ENCODE measurements at regions not wholly inside any gene's neighbourhood (a gene's known extent, or its start where the extent isn't known, plus 50 kb on each side); places are given as distances from the start of the nearest gene placed in this dataset.
A peak's percentile ranks its signal among the peaks of the same experiment; 100 is the strongest.
"Not testable (repeated sequence)": the region's sequence is repeated elsewhere in the genome, so short reads cannot be mapped to it uniquely, and the experiment has no call there.

DNA sequence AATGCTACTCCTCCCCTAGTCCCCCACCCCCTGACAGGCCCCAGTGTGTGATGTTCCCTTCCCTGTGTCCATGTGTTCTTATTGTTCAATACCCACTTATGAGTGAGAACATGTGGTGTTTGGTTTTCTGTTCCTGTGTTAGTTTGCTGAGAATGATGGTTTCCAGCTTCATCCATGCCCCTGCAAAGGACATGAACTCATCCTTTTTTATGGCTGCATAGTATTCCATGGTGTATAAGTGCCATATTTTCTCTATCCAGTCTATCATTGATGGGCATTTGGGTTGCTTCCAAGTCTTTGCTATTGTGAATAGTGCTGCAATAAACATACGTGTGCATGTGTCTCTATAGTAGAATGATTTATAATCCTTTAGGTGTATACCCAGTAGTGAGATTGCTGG is 78.1 kb upstream of the STK38L start:
- DNase-seq; H3K4me1 Mint-ChIP-seq (ENCODE audit: low read depth); H3K27me3 Mint-ChIP-seq; H3K36me3 Mint-ChIP-seq (ENCODE audit: low read depth); H3K27ac Mint-ChIP-seq; H3K4me3 Mint-ChIP-seq: not testable (repeated sequence)
- H3K9me3 Mint-ChIP-seq, result peaks cover 13% of the 10 kb centered on the region

DNA sequence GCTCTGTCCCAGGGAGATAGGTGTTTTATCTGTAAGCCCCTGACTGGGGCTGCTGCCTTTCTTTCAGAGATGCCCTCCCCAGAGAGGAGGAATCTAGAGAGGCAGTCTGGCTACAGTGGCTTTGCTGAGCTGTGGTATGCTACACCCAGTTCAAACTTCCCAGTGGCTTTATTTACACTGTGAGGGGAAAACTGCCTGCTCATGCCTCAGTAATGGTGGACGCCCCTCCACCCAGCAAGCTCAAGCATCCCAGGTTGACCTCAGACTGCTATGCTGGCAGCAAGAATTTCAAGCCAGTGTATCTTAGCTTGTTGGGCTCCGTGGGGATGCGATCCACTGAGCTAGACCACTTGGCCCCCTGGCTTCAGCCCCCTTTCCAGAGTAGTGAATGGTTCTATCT is 72.6 kb upstream of the STK38L start:
- not testable (repeated sequence) for H3K36me3 Mint-ChIP-seq (ENCODE audit: low read depth); H3K4me3 Mint-ChIP-seq; H3K4me1 Mint-ChIP-seq (ENCODE audit: low read depth); H3K27ac Mint-ChIP-seq; DNase-seq; H3K27me3 Mint-ChIP-seq
- peaks cover 12% of the 10 kb centered on the region for H3K9me3 Mint-ChIP-seq

DNA sequence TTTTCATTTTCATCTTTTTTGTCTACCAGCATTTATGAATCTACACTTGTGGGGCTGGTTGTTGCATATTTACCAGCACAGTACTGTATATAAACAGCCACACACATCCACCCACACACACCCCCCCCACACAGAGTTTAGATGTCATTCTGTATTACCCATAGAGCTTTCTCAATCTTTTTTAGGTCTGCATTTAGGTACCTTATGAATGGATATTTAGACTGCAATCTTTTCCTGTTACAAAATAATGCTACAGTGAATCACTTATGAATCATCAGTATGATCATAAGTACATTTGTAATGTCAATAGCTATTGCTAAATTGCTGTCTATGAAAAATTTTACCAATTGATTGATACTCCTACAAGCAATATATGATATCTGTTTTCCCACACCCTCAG is 67.3 kb upstream of the STK38L start:
- H3K27ac Mint-ChIP-seq, result no peak overlapping the region
- DNase-seq, result no peak
- H3K36me3 Mint-ChIP-seq (ENCODE audit: low read depth), result peaks cover 4% of the 10 kb centered on the region
- no peaks in the 10 kb centered on the region for H3K9me3 Mint-ChIP-seq
- no peak overlapping the region for H3K4me3 Mint-ChIP-seq
- H3K4me1 Mint-ChIP-seq (ENCODE audit: low read depth), result peaks cover 46% of the 10 kb centered on the region
- no peaks in the 10 kb centered on the region for H3K27me3 Mint-ChIP-seq

DNA sequence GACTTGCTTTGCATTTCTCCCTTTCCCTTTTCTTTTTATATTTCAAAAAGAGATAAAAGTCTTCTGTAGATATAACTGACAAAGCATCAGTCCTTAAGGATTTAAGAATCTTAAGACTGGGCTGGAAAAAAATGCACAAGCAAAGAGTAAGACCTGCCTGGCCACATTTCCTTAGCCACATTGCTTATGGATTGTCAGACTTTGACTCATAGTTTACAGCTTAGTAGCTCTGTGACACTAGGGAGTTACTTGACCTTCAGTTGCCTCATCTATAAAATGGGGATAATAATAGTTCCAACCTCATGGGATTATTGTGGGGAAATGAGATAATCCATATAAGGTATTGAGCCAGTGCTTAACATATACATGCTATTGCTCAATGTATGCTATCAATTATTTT is 66.4 kb upstream of the STK38L start:
- Mint-ChIP-seq H3K27ac (no peak overlapping the region), H3K4me3 (no peak overlapping the region), H3K4me1 (ENCODE audit: low read depth) (peaks cover 46% of the 10 kb centered on the region), H3K9me3 (no peaks in the 10 kb centered on the region), H3K27me3 (no peaks in the 10 kb centered on the region), H3K36me3 (ENCODE audit: low read depth) (peaks cover 4% of the 10 kb centered on the region)
- no peak for DNase-seq

DNA sequence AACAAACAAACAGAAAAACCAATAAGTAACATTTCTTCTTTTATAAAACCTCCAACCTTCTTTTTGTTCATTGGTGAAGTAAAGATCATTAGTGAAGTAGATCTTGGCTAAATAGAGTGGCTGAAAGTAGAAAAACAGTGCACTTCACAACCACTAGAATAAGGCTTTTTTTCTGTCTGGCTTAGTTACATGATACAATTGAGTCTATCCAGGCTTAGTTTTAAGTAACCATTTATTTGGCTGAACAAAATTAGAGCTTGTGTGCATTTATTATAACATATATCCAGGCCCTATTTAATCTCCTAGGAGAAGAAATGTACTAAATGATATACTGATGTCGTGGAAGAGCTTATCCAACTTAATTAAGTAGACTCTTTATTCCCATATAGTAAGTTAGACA is 65.8 kb upstream of the STK38L start:
- Mint-ChIP-seq H3K27me3 (no peaks in the 10 kb centered on the region), H3K4me3 (no peak overlapping the region), H3K27ac (no peak overlapping the region), H3K4me1 (ENCODE audit: low read depth) (peaks cover 46% of the 10 kb centered on the region), H3K36me3 (ENCODE audit: low read depth) (peaks cover under 1% of the 10 kb centered on the region), H3K9me3 (no peaks in the 10 kb centered on the region)
- no peak for DNase-seq

DNA sequence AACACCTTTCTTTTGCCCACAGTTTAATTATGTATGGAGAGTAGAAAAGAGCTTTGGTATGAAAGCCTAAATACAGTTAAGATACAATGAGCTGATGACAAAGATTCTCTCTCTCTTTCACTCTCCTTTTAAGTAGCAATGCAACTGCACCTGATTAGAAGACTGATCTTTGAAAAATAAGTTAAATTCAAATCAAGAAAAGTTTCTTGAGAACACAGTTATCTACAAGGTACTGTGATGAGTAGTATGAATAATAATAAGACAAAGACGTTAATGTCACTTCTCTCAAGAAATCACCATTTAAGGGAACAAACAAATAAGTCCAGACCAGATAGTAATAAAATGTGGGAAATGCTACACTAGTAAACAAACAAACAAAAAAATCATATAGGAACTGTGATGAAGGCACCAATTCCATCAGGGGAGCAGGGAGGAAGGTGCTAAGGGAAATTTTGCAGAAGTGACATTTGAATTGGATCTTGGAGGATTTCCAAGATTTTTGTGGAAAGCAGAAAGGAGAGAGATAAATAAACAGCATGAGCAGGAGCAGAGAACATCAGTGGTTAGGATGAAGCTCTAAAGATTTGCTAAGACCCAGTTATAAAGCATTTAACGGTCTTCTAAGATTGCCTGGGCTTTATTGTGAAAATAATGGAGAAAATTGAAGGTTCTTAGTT is 65.2 kb upstream of the STK38L start:
- Mint-ChIP-seq H3K4me1 (ENCODE audit: low read depth) (peaks cover 46% of the 10 kb centered on the region), H3K36me3 (ENCODE audit: low read depth) (no peaks in the 10 kb centered on the region), H3K4me3 (peak overlapping the region; percentile 34), H3K27me3 (no peaks in the 10 kb centered on the region), H3K27ac (peak overlapping the region; percentile 89), H3K9me3 (no peaks in the 10 kb centered on the region)
- no peak for DNase-seq

DNA sequence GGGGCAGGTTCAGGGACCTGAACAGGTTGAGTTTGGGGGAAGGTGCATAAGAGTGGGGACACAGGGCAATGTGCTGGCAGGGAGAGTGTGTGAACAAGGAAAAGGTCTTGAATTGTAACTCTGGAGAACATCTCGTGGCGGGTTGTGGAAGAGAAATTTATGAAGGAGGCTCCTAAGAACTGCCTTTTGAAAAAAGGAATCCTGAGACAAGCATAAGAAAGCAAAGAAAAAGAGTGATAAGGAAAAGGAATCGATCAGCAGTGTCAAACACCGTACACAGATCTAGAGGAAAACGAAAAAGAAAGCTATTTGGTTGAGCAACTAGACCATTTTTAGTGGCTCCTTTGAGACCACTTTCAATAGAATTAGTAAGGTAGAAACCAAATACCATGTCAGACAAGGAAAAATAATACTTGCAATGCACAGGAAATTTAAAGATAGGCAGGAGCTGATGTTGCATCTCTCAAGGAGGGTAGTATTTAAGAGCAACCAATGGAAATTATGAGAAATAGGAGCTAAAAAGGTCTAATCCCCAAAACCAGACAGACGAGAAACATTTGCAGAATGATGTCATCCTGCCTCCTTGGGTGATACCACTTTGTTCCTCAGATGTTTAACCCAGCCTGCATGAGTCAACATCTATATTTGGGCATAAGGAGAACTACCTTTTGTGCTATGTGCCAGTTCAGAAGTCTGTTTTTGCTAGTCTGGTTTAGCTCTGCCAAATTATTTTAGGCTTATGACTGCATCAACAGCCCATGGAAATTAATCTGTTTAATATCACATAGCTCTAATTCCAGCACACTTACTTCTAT is 64.5 kb upstream of the STK38L start:
- DNase-seq, result no peak
- H3K36me3 Mint-ChIP-seq (ENCODE audit: low read depth), result no peaks in the 10 kb centered on the region
- peaks cover 51% of the 10 kb centered on the region for H3K4me1 Mint-ChIP-seq (ENCODE audit: low read depth)
- H3K27ac Mint-ChIP-seq, result peak overlapping the region; percentile 89
- H3K27me3 Mint-ChIP-seq, result no peaks in the 10 kb centered on the region
- H3K9me3 Mint-ChIP-seq, result no peaks in the 10 kb centered on the region
- peak overlapping the region; percentile 34 for H3K4me3 Mint-ChIP-seq

DNA sequence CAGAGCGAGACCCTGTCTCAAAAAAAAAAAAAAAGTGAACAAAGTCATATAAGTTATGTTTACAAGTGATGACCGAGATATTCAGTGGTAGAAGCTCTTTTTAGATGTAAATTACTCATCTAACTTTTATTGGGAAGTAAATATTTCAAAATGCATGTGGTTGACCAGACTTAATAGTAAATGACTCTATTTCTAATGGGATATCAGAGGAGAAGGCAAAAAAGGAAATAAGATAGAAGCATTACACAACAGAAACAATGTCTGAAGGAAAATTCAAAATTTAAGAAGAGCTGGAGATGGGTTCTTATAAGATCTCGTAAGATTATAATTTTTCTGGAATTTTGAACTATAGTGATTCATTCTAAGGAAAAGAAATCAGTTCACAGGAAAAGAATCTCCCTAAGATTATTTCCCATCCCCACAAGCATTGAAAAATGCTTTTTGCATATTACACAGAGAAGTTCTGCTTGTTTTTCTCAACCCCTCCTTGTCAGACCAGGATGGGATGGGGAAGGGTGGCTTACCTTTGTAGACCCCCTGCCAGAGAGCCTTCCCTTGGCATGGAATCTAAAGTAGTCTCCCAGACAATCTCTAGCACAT is 63.1 kb upstream of the STK38L start:
- H3K9me3 Mint-ChIP-seq, result no peaks in the 10 kb centered on the region
- no peak overlapping the region for H3K27ac Mint-ChIP-seq
- no peaks in the 10 kb centered on the region for H3K36me3 Mint-ChIP-seq (ENCODE audit: low read depth)
- H3K4me1 Mint-ChIP-seq (ENCODE audit: low read depth), result peaks cover 61% of the 10 kb centered on the region
- H3K4me3 Mint-ChIP-seq, result no peak overlapping the region
- no peaks in the 10 kb centered on the region for H3K27me3 Mint-ChIP-seq
- no peak for DNase-seq

DNA sequence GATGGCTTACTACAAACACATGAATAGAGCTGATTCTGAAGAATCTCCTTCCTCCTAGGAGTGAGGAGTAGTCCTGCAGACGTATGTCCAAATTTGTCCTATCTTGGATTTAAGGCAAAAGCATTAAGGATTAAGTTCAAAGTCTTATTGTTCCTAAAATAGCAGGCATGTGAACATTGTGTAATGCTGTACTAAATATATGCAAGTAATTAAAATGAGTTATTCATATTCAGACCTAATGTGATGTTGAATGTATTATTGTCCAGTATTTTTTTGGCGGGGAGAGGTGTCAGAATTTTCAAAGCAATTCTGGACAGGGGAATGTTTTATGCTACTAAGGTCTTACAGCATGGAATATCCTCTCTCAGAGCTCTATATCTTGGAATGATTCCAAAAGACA is 60.7 kb upstream of the STK38L start:
- DNase-seq, result no peak
- H3K27ac Mint-ChIP-seq, result no peak overlapping the region
- no peak overlapping the region for H3K4me3 Mint-ChIP-seq
- no peaks in the 10 kb centered on the region for H3K36me3 Mint-ChIP-seq (ENCODE audit: low read depth)
- no peaks in the 10 kb centered on the region for H3K9me3 Mint-ChIP-seq
- H3K27me3 Mint-ChIP-seq, result no peaks in the 10 kb centered on the region
- H3K4me1 Mint-ChIP-seq (ENCODE audit: low read depth), result peaks cover 51% of the 10 kb centered on the region

DNA sequence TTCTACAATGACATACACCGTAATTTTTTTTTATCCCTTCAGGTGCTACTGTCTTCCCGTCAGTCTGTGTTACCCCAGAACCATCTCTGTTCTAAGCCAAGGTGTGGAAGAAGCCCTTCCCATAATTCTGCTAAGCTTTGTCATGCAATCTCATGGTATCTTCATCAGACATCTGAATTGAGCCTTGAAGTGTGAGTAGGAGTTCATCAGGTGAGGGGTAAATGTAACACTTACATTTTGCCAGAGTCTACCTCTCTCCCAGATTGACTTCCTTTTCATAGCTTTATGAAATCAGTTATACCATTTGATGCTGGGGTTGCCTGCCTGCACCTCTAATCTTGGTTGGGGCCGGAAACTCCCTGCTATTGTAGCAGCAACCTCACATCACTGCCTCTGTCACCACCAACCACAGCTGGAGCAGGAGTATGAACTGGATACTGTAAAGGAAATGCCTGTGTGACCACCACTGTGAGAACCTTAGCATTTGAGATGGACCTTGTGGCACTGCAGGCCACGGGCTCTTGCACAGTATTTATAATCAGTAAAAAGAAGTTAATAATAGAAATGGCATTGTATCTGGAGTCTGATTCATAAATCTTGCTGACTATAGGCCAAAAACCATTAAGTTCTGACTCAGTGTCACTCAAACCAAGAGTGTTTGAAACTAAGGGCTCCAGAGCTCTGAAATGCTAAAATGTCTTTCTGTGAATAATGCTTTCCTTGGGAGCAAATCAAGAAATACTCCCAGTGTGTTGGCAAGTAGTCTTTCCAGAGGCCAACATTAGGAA is 58.7 kb upstream of the STK38L start:
- Mint-ChIP-seq H3K27ac (peak overlapping the region; percentile 41), H3K36me3 (ENCODE audit: low read depth) (no peaks in the 10 kb centered on the region), H3K4me3 (no peak overlapping the region), H3K9me3 (no peaks in the 10 kb centered on the region), H3K4me1 (ENCODE audit: low read depth) (peaks cover 31% of the 10 kb centered on the region), H3K27me3 (no peaks in the 10 kb centered on the region)
- peak; percentile 47 for DNase-seq

DNA sequence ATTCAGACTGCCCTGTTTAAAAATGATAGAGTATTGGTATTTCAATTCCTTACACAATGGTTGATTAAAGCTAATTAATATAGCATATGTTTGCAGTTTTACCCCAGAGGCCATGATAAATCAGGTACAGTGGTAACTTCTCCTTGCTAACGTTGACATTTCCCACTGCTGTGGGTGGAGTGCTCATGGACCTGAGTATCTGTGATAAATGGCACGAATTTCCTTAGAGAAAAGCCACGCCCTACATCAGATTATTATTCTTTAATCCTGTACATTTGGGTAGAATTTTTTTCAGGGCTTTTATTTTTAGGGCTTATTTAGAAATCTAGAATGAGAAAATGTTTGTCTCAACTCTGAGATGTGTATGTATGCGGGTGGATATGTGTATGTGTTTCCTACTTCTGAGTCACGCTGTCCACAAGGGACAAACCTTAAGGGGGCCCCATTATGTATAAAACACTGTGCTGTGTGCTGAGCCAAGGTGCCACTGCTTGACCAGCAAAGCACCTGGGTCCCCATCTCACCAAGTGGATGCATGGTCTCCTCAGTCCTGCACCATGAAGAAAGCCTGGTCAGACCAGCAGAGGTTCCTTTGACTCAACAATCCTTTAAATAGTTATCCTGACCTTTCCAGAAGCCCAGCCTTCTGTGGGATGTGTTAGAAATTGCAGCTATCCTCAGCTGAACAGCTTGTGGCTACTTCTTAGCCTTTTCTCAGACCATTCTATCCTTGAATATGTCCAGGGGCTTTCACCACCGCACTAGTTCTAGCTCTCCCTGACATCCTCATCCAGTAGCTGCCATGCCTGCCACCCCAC is 57.9 kb upstream of the STK38L start:
- no peaks in the 10 kb centered on the region for H3K27me3 Mint-ChIP-seq
- no peak overlapping the region for H3K4me3 Mint-ChIP-seq
- no peaks in the 10 kb centered on the region for H3K36me3 Mint-ChIP-seq (ENCODE audit: low read depth)
- no peak overlapping the region for H3K27ac Mint-ChIP-seq
- H3K9me3 Mint-ChIP-seq, result no peaks in the 10 kb centered on the region
- H3K4me1 Mint-ChIP-seq (ENCODE audit: low read depth), result peaks cover 27% of the 10 kb centered on the region
- DNase-seq, result no peak

DNA sequence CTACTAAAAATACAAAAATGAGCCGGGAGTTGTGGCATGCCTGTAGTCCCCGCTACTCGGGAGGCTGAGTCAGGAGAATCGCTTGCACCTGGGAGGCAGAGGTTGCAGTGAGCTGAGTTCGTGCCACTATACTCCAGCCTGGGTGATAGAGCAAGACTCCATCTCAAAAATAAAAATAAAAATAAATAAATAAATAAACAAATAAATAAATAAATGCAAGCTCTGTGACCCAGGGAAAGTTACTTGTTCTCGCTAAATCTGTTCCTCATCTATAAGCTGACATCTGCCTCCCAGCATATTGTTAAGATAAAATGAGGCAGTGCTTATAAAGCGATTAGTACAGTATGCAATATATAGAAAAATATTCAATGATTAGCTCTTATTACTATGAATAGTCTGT is 56.4 kb upstream of the STK38L start:
- H3K36me3 Mint-ChIP-seq (ENCODE audit: low read depth), result no peaks in the 10 kb centered on the region
- DNase-seq, result no peak
- H3K4me1 Mint-ChIP-seq (ENCODE audit: low read depth), result peaks cover 24% of the 10 kb centered on the region
- H3K27ac Mint-ChIP-seq, result no peak overlapping the region
- no peak overlapping the region for H3K4me3 Mint-ChIP-seq
- H3K9me3 Mint-ChIP-seq, result no peaks in the 10 kb centered on the region
- no peaks in the 10 kb centered on the region for H3K27me3 Mint-ChIP-seq

DNA sequence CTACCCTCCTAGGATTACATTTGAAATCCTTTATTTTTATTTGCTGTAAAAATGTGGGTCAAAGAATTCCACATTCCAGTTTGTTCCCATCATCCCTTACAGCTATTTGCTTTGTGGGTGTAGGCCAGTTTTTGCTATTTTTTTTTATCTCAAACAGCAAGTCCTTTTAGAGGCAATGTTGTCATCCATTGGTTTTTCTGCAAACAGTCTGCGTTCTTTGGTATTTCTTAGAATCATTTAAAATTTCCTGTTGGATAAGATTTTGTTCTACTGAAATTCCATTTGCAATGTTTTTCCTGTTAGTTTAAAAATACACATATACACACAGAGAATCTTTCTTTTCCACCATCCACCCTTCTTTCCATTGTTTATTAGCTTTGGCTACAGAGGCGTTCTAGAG is 53.3 kb upstream of the STK38L start:
- H3K36me3 Mint-ChIP-seq (ENCODE audit: low read depth), result no peaks in the 10 kb centered on the region
- no peak overlapping the region for H3K27ac Mint-ChIP-seq
- H3K27me3 Mint-ChIP-seq, result no peaks in the 10 kb centered on the region
- no peaks in the 10 kb centered on the region for H3K9me3 Mint-ChIP-seq
- peaks cover 11% of the 10 kb centered on the region for H3K4me1 Mint-ChIP-seq (ENCODE audit: low read depth)
- no peak overlapping the region for H3K4me3 Mint-ChIP-seq
- DNase-seq, result no peak

DNA sequence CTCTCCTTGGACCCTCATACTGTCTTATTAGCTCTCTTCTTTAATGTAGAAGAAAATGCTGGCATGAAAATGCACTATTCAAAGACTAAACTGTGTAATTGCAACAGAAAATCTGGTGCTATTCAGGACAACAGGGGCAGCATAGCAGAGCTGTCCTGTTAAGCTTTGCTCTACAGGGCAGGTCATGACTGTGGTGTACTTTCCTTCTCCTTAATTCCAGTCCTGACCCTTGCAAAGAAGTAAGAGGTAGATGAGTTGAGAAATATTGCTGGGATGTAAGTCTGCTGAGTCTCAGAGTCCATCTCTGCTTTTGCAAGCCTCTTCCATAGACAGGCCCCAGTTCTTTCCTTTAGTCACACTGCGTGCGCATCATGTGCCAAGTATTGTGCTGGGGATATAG is 52.6 kb upstream of the STK38L start:
- Mint-ChIP-seq H3K27ac (no peak overlapping the region), H3K36me3 (ENCODE audit: low read depth) (no peaks in the 10 kb centered on the region), H3K9me3 (no peaks in the 10 kb centered on the region), H3K4me1 (ENCODE audit: low read depth) (peaks cover 4% of the 10 kb centered on the region), H3K27me3 (no peaks in the 10 kb centered on the region), H3K4me3 (no peak overlapping the region)
- DNase-seq, result no peak

Data from activated T-cell treated with anti-CD3 and anti-CD28 coated beads, Interleukin-2, amount 50 U/mL, for 24 hours (primary cell).